ENCODE measurements at regions not wholly inside any gene's neighbourhood (a gene's known extent, or its start where the extent isn't known, plus 50 kb on each side); places are given as distances from the start of the nearest gene placed in this dataset.

DNA sequence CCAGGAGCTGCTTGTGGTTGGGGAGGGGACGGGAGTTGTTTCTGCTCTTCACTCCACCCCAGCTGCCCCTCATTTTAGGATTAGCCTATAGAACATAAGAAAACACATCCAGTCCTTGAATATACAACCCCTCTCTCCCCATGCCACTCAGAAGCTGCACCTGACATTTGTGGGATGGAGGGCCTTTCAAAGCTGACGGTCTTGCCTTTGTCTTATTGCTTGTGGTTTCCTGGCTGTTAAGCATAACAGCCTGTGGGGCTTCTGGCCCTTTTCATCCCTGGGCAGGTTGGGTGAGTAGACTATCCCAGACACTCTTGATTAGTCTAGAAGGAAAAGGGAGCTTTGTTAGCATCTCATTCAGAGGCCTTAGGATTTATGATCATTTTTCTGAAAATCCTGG, 407.6 kb upstream of the BOD1L1 start:
- no peak for TF ChIP-seq POLR2A (IDR thresholded peaks at IDR 0.05)
- TF ChIP-seq, protein P1, sequence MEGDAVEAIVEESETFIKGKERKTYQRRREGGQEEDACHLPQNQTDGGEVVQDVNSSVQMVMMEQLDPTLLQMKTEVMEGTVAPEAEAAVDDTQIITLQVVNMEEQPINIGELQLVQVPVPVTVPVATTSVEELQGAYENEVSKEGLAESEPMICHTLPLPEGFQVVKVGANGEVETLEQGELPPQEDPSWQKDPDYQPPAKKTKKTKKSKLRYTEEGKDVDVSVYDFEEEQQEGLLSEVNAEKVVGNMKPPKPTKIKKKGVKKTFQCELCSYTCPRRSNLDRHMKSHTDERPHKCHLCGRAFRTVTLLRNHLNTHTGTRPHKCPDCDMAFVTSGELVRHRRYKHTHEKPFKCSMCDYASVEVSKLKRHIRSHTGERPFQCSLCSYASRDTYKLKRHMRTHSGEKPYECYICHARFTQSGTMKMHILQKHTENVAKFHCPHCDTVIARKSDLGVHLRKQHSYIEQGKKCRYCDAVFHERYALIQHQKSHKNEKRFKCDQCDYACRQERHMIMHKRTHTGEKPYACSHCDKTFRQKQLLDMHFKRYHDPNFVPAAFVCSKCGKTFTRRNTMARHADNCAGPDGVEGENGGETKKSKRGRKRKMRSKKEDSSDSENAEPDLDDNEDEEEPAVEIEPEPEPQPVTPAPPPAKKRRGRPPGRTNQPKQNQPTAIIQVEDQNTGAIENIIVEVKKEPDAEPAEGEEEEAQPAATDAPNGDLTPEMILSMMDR (IDR thresholded peaks at IDR 0.05) = no peak
- TF ChIP-seq POLR2AphosphoS5 (IDR thresholded peaks at IDR 0.05) = no peak
- no peak for TF ChIP-seq EP300 (IDR thresholded peaks at IDR 0.05)
